NCI-H2081 (cell line): ENCODE measurements at regions not wholly inside any gene's neighbourhood (a gene's known extent, or its start where the extent isn't known, plus 50 kb on each side); places are given as distances from the start of the nearest gene placed in this dataset.
"Not testable (repeated sequence)": the region's sequence is repeated elsewhere in the genome, so short reads cannot be mapped to it uniquely, and the experiment has no call there.

ENCODE experiments used
- DNase-seq, 2 experiments: peaks; one replicate each; lab custom pipeline; 2025; lab: John Stamatoyannopoulos, UW

GRCh38 chr19:34034318-34034846 lies 137.9 kb upstream of the LSM14A start:
- no peak for DNase-seq

GRCh38 chr19:34041925-34042521 lies 130.3 kb upstream of the LSM14A start:
- peak; percentile 3 to 9 for DNase-seq

GRCh38 chr19:34044021-34044420 lies 128.3 kb upstream of the LSM14A start:
- DNase-seq, result no peak

GRCh38 chr19:34049944-34050343 lies 122.4 kb upstream of the LSM14A start:
- no peak for DNase-seq

GRCh38 chr19:34050430-34050829 lies 121.9 kb upstream of the LSM14A start:
- DNase-seq, result not testable (repeated sequence)

GRCh38 chr19:34051255-34051654 lies 121.0 kb upstream of the LSM14A start:
- DNase-seq, result no peak

- DNase-seq, result no peak
Observed at GRCh38 chr19:34057155-34057554, 115.1 kb upstream of the LSM14A start.

- DNase-seq, result no peak
Observed at GRCh38 chr19:34066007-34066643, 106.2 kb upstream of the LSM14A start.

- no peak for DNase-seq
Observed at GRCh38 chr19:34067861-34068271, 104.4 kb upstream of the LSM14A start.

- no peak for DNase-seq
Observed at GRCh38 chr19:34075661-34076091, 96.6 kb upstream of the LSM14A start.

- no peak for DNase-seq
Observed at GRCh38 chr19:34082289-34083077, 89.8 kb upstream of the LSM14A start.

- no peak for DNase-seq
Observed at GRCh38 chr19:34084396-34085145, 87.7 kb upstream of the LSM14A start.

- no peak for DNase-seq
Observed at GRCh38 chr19:34085336-34085735, 87.0 kb upstream of the LSM14A start.

- DNase-seq, result no peak
Observed at GRCh38 chr19:34088292-34088691, 84.0 kb upstream of the LSM14A start.

GRCh38 chr19:34089566-34089965 lies 82.7 kb upstream of the LSM14A start:
- no peak for DNase-seq

GRCh38 chr19:34094960-34095359 lies 77.3 kb upstream of the LSM14A start:
- DNase-seq, result no peak

GRCh38 chr19:34095411-34095810 lies 76.9 kb upstream of the LSM14A start:
- not testable (repeated sequence) for DNase-seq

- DNase-seq, result peak; percentile 36 to 67
Observed at GRCh38 chr19:34096020-34096915, 76.0 kb upstream of the LSM14A start.

- DNase-seq, result no peak
Observed at GRCh38 chr19:34104096-34104495, 68.2 kb upstream of the LSM14A start.

- DNase-seq, result no peak
Observed at GRCh38 chr19:34104557-34104956, 67.7 kb upstream of the LSM14A start.

GRCh38 chr19:34109596-34109995 lies 62.7 kb upstream of the LSM14A start:
- no peak for DNase-seq
